CD4-positive, alpha-beta memory T cell (primary cell): ENCODE measurements at regions not wholly inside any gene's neighbourhood (a gene's known extent, or its start where the extent isn't known, plus 50 kb on each side); places are given as distances from the start of the nearest gene placed in this dataset.
"Not testable (repeated sequence)": the region's sequence is repeated elsewhere in the genome, so short reads cannot be mapped to it uniquely, and the experiment has no call there.

Experiments used
- CTCF ChIA-PET: fragments of 350-600 bp; sonication (Branson Sonifier 250); formaldehyde crosslinking; loops from one replicate; lab custom pipeline; 2021; ENCODE audit warnings: inconsistent platforms; ENCODE audit not compliant: partially characterized antibody; lab: Charles Lee
- POLR2A ChIA-PET: fragments of 350-600 bp; sonication (Branson Sonifier 250); formaldehyde crosslinking; loops from one replicate; lab custom pipeline; 2021; ENCODE audit not compliant: partially characterized antibody; lab: Charles Lee
- DNase-seq, 5 donors: peaks; one replicate each; pipeline versions ENCODE4 v3.0.0 to v3.0.0-alpha.2; 2020 to 2022; ENCODE audit warnings: mixed read lengths in 1 of 5
- H3K27ac ChIP-seq: one replicate; pipeline ENCODE4 v1.7.0; 2013; ENCODE audit warnings: low read depth, low read length
- H3K27me3 ChIP-seq: 2 replicates; pipeline ENCODE4 v1.7.0; 2013; ENCODE audit warnings: mild to moderate bottlenecking, low read length, moderate library complexity; ENCODE audit not compliant: insufficient read depth
- H3K36me3 ChIP-seq: 2 replicates; pipeline ENCODE4 v1.7.0; 2013; ENCODE audit warnings: mild to moderate bottlenecking, low read length, moderate library complexity; ENCODE audit not compliant: insufficient read depth
- H3K4me1 ChIP-seq: 2 replicates; pipeline ENCODE4 v1.7.0; 2013; ENCODE audit warnings: mild to moderate bottlenecking, low read length, moderate library complexity; ENCODE audit not compliant: insufficient read depth
- H3K4me3 ChIP-seq, 2 donors: one replicate each; pipeline ENCODE4 v1.7.0; 2013; ENCODE audit warnings: low read length in 2 of 2, mild to moderate bottlenecking in 1 of 2
- H3K9me3 ChIP-seq, 2 donors: one replicate each; pipeline ENCODE4 v1.7.0; 2013; ENCODE audit warnings: low read length in 2 of 2, control low read depth in 1 of 2; ENCODE audit not compliant: control insufficient read depth in 1 of 2
- H3K27ac Mint-ChIP-seq, 7 donors: one replicate each; pipeline ENCODE4 v1.8.0; 2020 to 2021; ENCODE audit warnings: mixed read lengths in 7 of 7, mild to moderate bottlenecking in 6 of 7, inconsistent platforms in 3 of 7, moderate library complexity in 3 of 7
- H3K27me3 Mint-ChIP-seq, 2 donors: one replicate each; pipeline ENCODE4 v1.8.0; 2020 to 2021; ENCODE audit warnings: mixed read lengths in 2 of 2
- H3K36me3 Mint-ChIP-seq, 2 donors: one replicate each; pipeline ENCODE4 v1.8.0; 2020 to 2021; ENCODE audit warnings: mixed read lengths in 2 of 2, inconsistent platforms in 1 of 2, mild to moderate bottlenecking in 1 of 2
- H3K4me1 Mint-ChIP-seq, 4 donors: one replicate each; pipeline ENCODE4 v1.8.0; 2020 to 2021; ENCODE audit warnings: mixed read lengths in 4 of 4, mild to moderate bottlenecking in 1 of 4
- H3K4me3 Mint-ChIP-seq, 8 donors: one replicate each; pipeline ENCODE4 v1.8.0; 2020 to 2021; ENCODE audit warnings: mixed read lengths in 8 of 8, mild to moderate bottlenecking in 7 of 8, moderate library complexity in 6 of 8, inconsistent platforms in 3 of 8
- H3K9me3 Mint-ChIP-seq, 8 donors: one replicate each; pipeline ENCODE4 v1.8.0; 2020 to 2021; ENCODE audit warnings: mixed read lengths in 8 of 8, mild to moderate bottlenecking in 5 of 8, inconsistent platforms in 3 of 8, moderate library complexity in 1 of 8
- intact Hi-C: fragments of 100-400 bp; cut with micrococcal nuclease; formaldehyde crosslinking; loops from one replicate; pipeline ENCODE4 v1.15.1; 2023

DNA sequence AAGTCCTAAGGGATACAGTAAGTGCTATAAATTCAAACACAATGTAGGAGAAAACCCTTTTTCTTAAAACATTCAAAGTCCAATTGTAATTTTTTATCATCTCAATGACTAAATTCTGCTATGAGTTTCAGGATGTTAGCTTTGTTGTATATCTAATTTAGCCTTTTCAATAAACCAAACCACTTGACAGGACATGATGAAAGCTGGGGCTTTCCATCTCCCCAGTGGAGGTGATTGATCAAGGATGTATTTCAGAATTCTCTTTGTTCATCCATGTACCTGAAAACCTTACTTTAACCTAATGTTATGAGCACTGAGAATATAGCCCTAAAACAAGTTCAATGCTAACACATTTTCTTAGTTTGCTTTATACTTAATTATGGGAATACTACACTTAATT lies 639.0 kb upstream of the ITGA1 start:
- Mint-ChIP-seq H3K36me3 (no peaks in the 10 kb centered on the region), H3K4me1 (no peaks in the 10 kb centered on the region), H3K27me3 (no peaks in the 10 kb centered on the region), H3K9me3 (peaks cover 0 to 3% (median 0%) of the 10 kb centered on the region in 8 donors), H3K4me3 (no peak overlapping the region), H3K27ac (no peak overlapping the region)
- intact Hi-C loops: no loop called here
- POLR2A ChIA-PET: no interaction called here
- H3K27ac ChIP-seq: no peak overlapping the region
- no peaks in the 10 kb centered on the region for H3K4me1 ChIP-seq
- DNase-seq: no peak
- no peaks in the 10 kb centered on the region for H3K36me3 ChIP-seq
- no peak overlapping the region for H3K4me3 ChIP-seq
- H3K27me3 ChIP-seq: no peaks in the 10 kb centered on the region
- H3K9me3 ChIP-seq: no peaks in the 10 kb centered on the region
- CTCF ChIA-PET: no interaction called here

DNA sequence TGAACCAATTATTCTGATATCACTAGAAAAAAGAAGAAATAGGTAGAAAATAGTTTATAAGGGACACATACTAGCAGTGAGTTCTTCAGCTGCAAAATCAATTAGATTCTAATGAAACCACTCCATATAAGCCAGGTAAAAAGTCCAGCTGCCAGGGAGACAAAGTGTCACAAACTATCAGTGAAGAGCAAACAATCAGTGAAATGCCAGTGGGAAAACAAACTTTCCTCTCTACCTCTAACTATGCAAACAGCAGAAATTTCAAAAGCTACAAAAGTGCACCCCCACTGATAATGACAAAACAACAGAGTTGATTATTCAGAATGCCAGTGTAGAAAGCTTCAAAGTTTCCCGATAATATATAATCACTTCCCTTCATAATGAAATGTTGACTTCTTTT lies 637.2 kb upstream of the ITGA1 start:
- H3K9me3 Mint-ChIP-seq: peaks cover 0 to 8% (median 0%) of the 10 kb centered on the region in 8 donors
- no peak for DNase-seq
- no peaks in the 10 kb centered on the region for H3K9me3 ChIP-seq
- no peaks in the 10 kb centered on the region for H3K27me3 ChIP-seq
- H3K4me1 ChIP-seq: no peaks in the 10 kb centered on the region
- intact Hi-C loops: no loop called here
- ChIA-PET CTCF (no interaction called here), POLR2A (no interaction called here)
- H3K27ac Mint-ChIP-seq: no peak overlapping the region
- H3K27ac ChIP-seq: no peak overlapping the region
- H3K4me3 Mint-ChIP-seq: no peak overlapping the region
- no peaks in the 10 kb centered on the region for H3K27me3 Mint-ChIP-seq
- H3K36me3 Mint-ChIP-seq: no peaks in the 10 kb centered on the region
- no peaks in the 10 kb centered on the region for H3K36me3 ChIP-seq
- no peaks in the 10 kb centered on the region for H3K4me1 Mint-ChIP-seq
- H3K4me3 ChIP-seq: no peak overlapping the region

DNA sequence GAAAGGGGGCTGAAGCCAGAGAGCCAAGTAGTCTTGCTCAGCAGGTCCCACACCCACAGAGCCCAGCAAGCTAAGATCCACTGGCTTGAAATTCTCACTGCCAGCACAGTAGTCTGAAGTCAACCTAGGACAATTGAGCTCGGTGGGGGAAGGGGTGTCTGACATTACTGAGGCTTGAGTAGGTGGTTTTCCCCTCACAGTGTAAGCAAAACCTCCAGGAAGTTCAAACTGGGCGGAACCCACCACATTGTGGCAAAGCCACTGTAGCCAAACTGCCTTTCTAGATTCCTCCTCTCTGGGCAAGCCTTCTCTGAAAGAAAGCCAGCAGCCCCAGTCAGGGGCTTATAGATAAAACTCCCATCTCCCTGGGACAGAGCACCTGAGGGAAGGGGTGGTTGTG lies 630.9 kb upstream of the ITGA1 start:
- intact Hi-C loops, H3K9me3 Mint-ChIP-seq, CTCF ChIA-PET, H3K27ac Mint-ChIP-seq, H3K27me3 ChIP-seq, H3K27ac ChIP-seq, H3K9me3 ChIP-seq, H3K4me3 ChIP-seq, H3K36me3 ChIP-seq, POLR2A ChIA-PET, H3K4me3 Mint-ChIP-seq, H3K4me1 ChIP-seq, DNase-seq, H3K36me3 Mint-ChIP-seq, H3K27me3 Mint-ChIP-seq, H3K4me1 Mint-ChIP-seq: not testable (repeated sequence)

DNA sequence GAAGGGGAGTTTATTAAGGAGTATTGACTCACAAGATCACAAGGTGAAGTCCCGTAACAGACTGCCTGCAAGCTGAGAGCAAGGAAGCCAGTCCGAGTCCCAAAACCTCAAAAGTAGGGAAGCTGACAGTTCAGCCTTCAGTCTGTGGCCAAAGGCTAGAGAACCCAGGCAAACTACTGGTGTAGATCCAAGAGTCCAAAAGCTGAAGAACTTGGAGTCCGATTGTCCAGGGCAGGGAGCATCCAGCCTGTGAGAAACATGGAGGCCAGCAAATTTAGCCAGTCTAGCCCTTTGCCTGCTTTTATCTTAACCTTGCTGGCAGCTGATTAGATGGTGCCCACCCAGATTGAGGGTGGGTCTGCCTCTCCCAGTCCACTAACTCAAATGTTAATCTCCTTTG lies 621.9 kb upstream of the ITGA1 start:
- H3K9me3 ChIP-seq, H3K36me3 Mint-ChIP-seq, DNase-seq, H3K4me3 Mint-ChIP-seq, H3K27me3 Mint-ChIP-seq, H3K4me1 ChIP-seq, POLR2A ChIA-PET, H3K36me3 ChIP-seq, H3K27me3 ChIP-seq, H3K27ac Mint-ChIP-seq, CTCF ChIA-PET, H3K27ac ChIP-seq, H3K4me1 Mint-ChIP-seq, H3K4me3 ChIP-seq, intact Hi-C loops: not testable (repeated sequence)
- H3K9me3 Mint-ChIP-seq: peaks cover 0 to 11% (median 2%) of the 10 kb centered on the region in 8 donors

DNA sequence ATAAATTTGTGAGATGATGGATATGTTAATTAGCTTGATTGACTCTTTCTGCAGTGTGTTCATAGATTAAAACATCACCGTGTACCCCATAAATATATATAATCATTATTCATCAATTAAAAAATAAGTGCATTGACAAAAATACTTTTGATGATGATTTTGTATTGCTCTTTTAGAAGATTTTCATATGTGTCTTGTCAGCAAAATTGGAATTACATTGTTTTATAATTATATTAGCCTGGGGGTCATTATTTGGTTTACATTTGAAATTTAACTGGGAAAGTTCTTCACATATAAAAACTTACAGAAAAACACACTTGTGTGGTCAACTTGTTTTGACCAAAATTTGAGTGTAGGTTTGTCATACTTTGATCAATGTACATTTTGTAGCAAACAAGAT lies 614.6 kb upstream of the ITGA1 start:
- DNase-seq: no peak
- Mint-ChIP-seq H3K9me3 (peaks cover 0 to 8% (median 1%) of the 10 kb centered on the region in 8 donors), H3K36me3 (no peaks in the 10 kb centered on the region), H3K27ac (no peak overlapping the region), H3K27me3 (no peaks in the 10 kb centered on the region), H3K4me3 (no peak overlapping the region), H3K4me1 (no peaks in the 10 kb centered on the region)
- intact Hi-C loops: no loop called here
- H3K36me3 ChIP-seq: no peaks in the 10 kb centered on the region
- CTCF ChIA-PET: no interaction called here
- H3K9me3 ChIP-seq: peaks cover 0 to 3% of the 10 kb centered on the region in 2 donors
- no peak overlapping the region for H3K4me3 ChIP-seq
- no peaks in the 10 kb centered on the region for H3K27me3 ChIP-seq
- H3K27ac ChIP-seq: no peak overlapping the region
- POLR2A ChIA-PET: no interaction called here
- no peaks in the 10 kb centered on the region for H3K4me1 ChIP-seq

DNA sequence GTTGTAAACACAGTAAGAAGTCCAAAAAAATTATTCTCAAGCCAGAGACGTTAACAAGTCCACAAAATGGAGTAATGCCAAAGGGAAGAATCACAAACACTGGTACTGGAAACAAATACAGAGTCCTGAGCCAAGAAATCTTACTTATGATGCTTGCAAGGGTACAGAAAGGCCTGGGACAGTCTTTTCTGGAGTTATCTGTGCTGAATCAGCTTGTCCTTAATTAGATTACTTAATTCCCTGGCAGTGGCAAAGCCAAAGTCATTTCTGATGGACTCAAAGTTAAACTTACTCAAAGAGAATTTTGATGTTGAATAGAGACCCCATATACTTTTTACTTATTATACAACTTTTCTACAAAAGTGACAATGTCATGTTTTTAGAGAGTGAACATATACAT lies 610.5 kb upstream of the ITGA1 start:
- no peaks in the 10 kb centered on the region for H3K27me3 ChIP-seq
- no peaks in the 10 kb centered on the region for H3K4me1 ChIP-seq
- no peak overlapping the region for H3K4me3 ChIP-seq
- H3K4me3 Mint-ChIP-seq: no peak overlapping the region
- DNase-seq: no peak
- ChIA-PET POLR2A (no interaction called here), CTCF (no interaction called here)
- H3K36me3 Mint-ChIP-seq: no peaks in the 10 kb centered on the region
- H3K4me1 Mint-ChIP-seq: no peaks in the 10 kb centered on the region
- no peaks in the 10 kb centered on the region for H3K36me3 ChIP-seq
- no peak overlapping the region for H3K27ac Mint-ChIP-seq
- no peaks in the 10 kb centered on the region for H3K27me3 Mint-ChIP-seq
- no peaks in the 10 kb centered on the region for H3K9me3 ChIP-seq
- H3K27ac ChIP-seq: no peak overlapping the region
- H3K9me3 Mint-ChIP-seq: peaks cover 0 to 5% (median under 1%) of the 10 kb centered on the region in 8 donors
- intact Hi-C loops: no loop called here

DNA sequence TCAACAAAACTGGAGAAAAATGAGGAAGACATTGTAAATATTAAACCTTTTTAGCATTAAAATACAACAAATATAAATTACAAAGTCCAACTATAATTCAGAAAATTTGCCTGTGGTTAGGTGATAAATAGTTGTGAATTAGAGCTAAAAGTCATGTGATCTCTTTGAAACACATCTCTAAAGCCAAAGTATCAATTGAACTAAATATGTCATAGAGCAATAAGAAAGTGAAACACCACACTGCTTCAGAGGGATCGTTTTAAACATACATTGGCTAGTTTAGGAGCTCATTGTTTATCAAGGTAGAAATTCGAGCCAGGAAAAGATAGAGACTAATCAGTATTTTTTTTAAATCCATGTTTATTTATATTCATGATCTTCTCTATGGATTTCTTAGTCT lies 606.3 kb upstream of the ITGA1 start:
- POLR2A ChIA-PET: no interaction called here
- no peaks in the 10 kb centered on the region for H3K4me1 Mint-ChIP-seq
- CTCF ChIA-PET: no interaction called here
- no peak for DNase-seq
- H3K9me3 ChIP-seq: no peaks in the 10 kb centered on the region
- H3K27ac Mint-ChIP-seq: no peak overlapping the region
- H3K4me3 ChIP-seq: no peak overlapping the region
- no peak overlapping the region for H3K4me3 Mint-ChIP-seq
- H3K36me3 ChIP-seq: no peaks in the 10 kb centered on the region
- no peaks in the 10 kb centered on the region for H3K27me3 ChIP-seq
- H3K9me3 Mint-ChIP-seq: peaks cover 0 to 6% (median 3%) of the 10 kb centered on the region in 8 donors
- H3K36me3 Mint-ChIP-seq: no peaks in the 10 kb centered on the region
- no peaks in the 10 kb centered on the region for H3K27me3 Mint-ChIP-seq
- H3K4me1 ChIP-seq: no peaks in the 10 kb centered on the region
- intact Hi-C loops: no loop called here
- no peak overlapping the region for H3K27ac ChIP-seq

DNA sequence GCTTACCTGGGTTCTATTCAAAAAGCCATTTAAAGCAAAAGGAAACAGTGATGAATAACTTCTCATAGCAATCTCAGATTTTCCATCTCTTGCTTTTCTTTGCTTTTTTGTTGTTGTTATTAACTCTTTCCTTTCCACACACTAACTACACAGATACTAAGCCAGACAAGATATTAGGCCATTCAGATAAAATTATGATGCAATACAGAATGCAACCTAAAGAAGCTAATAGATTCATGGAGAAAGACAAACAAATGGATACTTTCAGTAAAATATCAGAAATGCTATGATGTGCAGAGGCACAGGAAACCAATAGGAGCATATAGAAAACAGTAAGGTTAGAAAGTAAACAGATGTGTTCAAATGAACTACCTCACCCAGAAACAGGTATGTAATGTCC lies 597.0 kb upstream of the ITGA1 start:
- no peak overlapping the region for H3K4me3 Mint-ChIP-seq
- ChIA-PET CTCF (no interaction called here), POLR2A (no interaction called here)
- H3K27ac Mint-ChIP-seq: no peak overlapping the region
- H3K9me3 Mint-ChIP-seq: peaks cover 0 to 6% (median under 1%) of the 10 kb centered on the region in 8 donors
- H3K27ac ChIP-seq: no peak overlapping the region
- no peak overlapping the region for H3K4me3 ChIP-seq
- no peaks in the 10 kb centered on the region for H3K27me3 ChIP-seq
- no peaks in the 10 kb centered on the region for H3K4me1 Mint-ChIP-seq
- no peaks in the 10 kb centered on the region for H3K9me3 ChIP-seq
- intact Hi-C loops: no loop called here
- no peaks in the 10 kb centered on the region for H3K36me3 Mint-ChIP-seq
- no peaks in the 10 kb centered on the region for H3K36me3 ChIP-seq
- H3K27me3 Mint-ChIP-seq: no peaks in the 10 kb centered on the region
- no peak for DNase-seq
- H3K4me1 ChIP-seq: no peaks in the 10 kb centered on the region
